ENCODE measurements at regions not wholly inside any gene's neighbourhood (a gene's known extent, or its start where the extent isn't known, plus 50 kb on each side); places are given as distances from the start of the nearest gene placed in this dataset.

GRCh38 chr15:36430726-36431265 is 148.6 kb upstream of the CDIN1 start:
- Histone ChIP-seq H4K20me1 (ENCODE audit: control insufficient read depth, insufficient read depth) (no peaks in the 10 kb centered on the region), H3K4me2 (ENCODE audit: control insufficient read depth, insufficient read depth) (no peak overlapping the region), H3K79me2 (ENCODE audit: control insufficient read depth, insufficient read depth, low read length) (no peaks in the 10 kb centered on the region), H3K9me3 (replicated peaks; ENCODE audit: control insufficient read depth, insufficient read depth, low read length) (no peaks in the 10 kb centered on the region), H3K9ac (ENCODE audit: control insufficient read depth, insufficient read depth, low read length) (no peak overlapping the region), H3K4me3 (no peak overlapping the region), H3K36me3 (ENCODE audit: control insufficient read depth in 2 of 2, insufficient read depth in 2 of 2, low read length in 1 of 2) (no peaks in the 10 kb centered on the region), H2AFZ (ENCODE audit: control insufficient read depth, low read depth, low read length) (no peak overlapping the region), H3K27me3 (replicated peaks in 1 of 2; ENCODE audit: control insufficient read depth in 2 of 2, insufficient read depth in 2 of 2, low read length in 1 of 2) (no peaks in the 10 kb centered on the region), H3K27ac (ENCODE audit: control insufficient read depth, insufficient read depth) (no peak overlapping the region), H3K4me1 (ENCODE audit: control insufficient read depth, insufficient read depth, low read length) (no peaks in the 10 kb centered on the region)
- 0% methylated on average over 4 of the region's 4 CpGs for WGBS (ENCODE audit: insufficient coverage, insufficient replicate concordance, low lambda C conversion rate, missing lambda C conversion rate)
- TF ChIP-seq ATF3 (IDR thresholded peaks at IDR 0.05; ENCODE audit: borderline replicate concordance, extremely low read depth, low read depth, low read length): no peak
- TF ChIP-seq IKZF1 (conservative IDR thresholded peaks at IDR 0.05): no peak
- TF ChIP-seq PKNOX1 (IDR thresholded peaks at IDR 0.05): no peak
- TF ChIP-seq BHLHE40 (IDR thresholded peaks at IDR 0.05; ENCODE audit: borderline replicate concordance in 1 of 2, low read depth in 2 of 2, low read length in 1 of 2): no peak
- TF ChIP-seq ZNF592 (IDR thresholded peaks at IDR 0.05): no peak
- TF ChIP-seq NR2C2 (IDR thresholded peaks at IDR 0.05; ENCODE audit: borderline replicate concordance, control insufficient read depth, insufficient read length, low read depth): no peak
- TF ChIP-seq E2F4 (IDR thresholded peaks at IDR 0.05; ENCODE audit: low read depth, low read length): no peak
- TF ChIP-seq BCL3 (IDR thresholded peaks at IDR 0.05; ENCODE audit: borderline replicate concordance, insufficient read depth, low read depth, low read length, poor library complexity, severe bottlenecking): no peak
- no peak for TF ChIP-seq HDAC6 (IDR thresholded peaks at IDR 0.05; ENCODE audit: unreplicated experiment)
- TF ChIP-seq NBN (IDR thresholded peaks at IDR 0.05): no peak
- FAIRE-seq (no peak), ATAC-seq (no peak), DNase-seq (ENCODE audit: low read depth, low spot score) (no peak)
- ChIA-PET POLR2A (no interaction called here), SMC1A (ENCODE audit: uncharacterized antibody, unreplicated experiment) (interaction anchor here (1.1 kb wide), 1 partner anchor 9 kb away, joined by 4 read pairs; no protein-coding TSS in a partner anchor), CTCF (no interaction called here), RAD21 (ENCODE audit: unreplicated experiment) (no interaction called here)
- in situ Hi-C loops (cut with MboI): no loop called here
- BruUV-seq (replicated peaks): no TSS peak
- intact Hi-C loops (cut with micrococcal nuclease; ENCODE audit: unreplicated experiment): no loop called here

Data from GM12878 (cell line).